22Rv1 (cell line): ENCODE measurements at regions not wholly inside any gene's neighbourhood (a gene's known extent, or its start where the extent isn't known, plus 50 kb on each side); places are given as distances from the start of the nearest gene placed in this dataset.

Source experiments
- CTCF ChIP-seq: fragments of 450-650 bp; IDR thresholded peaks from 2 replicates; pipeline ENCODE4 v1.5.1; 2017; ENCODE audit warnings: mild to moderate bottlenecking
- ZFX ChIP-seq: fragments of 450-650 bp; IDR thresholded peaks from 2 replicates; pipeline ENCODE4 v1.6.1; 2017; ENCODE audit warnings: antibody characterized with exemption, borderline replicate concordance

DNA sequence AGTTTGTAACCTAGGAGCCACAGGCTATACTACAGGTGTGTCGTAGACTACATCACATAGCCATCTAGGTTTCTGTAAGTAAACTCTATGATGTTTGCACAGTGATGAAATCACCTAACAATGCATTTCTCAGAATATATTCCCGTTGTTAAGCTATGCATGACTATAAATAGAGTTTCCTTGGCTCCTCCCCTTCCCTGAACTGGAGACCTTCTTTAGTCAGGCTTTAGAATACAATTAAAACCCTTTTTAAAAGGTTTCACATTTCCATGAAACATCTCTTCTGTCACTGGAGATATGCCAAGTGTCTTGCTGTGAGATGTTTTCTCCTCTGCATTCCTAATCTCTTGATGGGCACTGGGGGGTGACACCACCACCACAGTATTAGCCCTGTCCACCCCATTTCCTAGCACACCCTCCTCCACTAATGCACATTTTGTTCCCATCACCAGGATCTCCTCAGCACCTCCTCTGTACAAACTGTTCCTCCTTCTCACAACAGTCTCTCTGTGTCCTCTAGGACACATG lies 334.6 kb upstream of the CPEB2 start:
- TF ChIP-seq ZFX: no peak
- no peak for TF ChIP-seq CTCF
